ENCODE measurements at regions not wholly inside any gene's neighbourhood (a gene's known extent, or its start where the extent isn't known, plus 50 kb on each side); places are given as distances from the start of the nearest gene placed in this dataset.

DNA sequence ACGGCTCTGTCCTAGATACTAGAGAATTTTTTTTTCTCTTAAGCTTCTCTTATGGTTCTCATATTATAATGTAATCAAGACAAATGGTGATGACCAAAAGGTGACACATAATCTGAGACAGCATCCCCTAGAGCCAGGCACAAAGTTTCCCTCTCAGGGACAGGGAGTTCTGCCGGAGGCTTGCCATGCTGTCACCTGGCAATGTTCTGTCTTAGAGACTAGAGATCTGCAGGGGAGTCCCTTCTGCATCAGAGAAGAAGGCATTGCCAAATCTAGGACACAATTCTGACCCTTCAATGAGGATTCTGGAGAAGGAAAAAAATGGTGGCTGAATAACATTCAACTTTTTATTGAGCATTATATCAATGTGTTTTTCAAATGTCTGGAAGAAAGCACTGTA is 261.2 kb upstream of the TRPC7 start:
- no peak for TF ChIP-seq EZH2 (IDR thresholded peaks at IDR 0.05; ENCODE audit: insufficient read depth, poor library complexity, severe bottlenecking)
- TF ChIP-seq EZH2phosphoT487 (IDR thresholded peaks at IDR 0.05; ENCODE audit: insufficient read depth, low read depth) = no peak
